ENCODE measurements at regions not wholly inside any gene's neighbourhood (a gene's known extent, or its start where the extent isn't known, plus 50 kb on each side); places are given as distances from the start of the nearest gene placed in this dataset.

- no peak for TF ChIP-seq ZNF407 (CRISPR knock-in tag; IDR thresholded peaks at IDR 0.05; ENCODE audit: not compliant biosample characterization)
- no peak for TF ChIP-seq ZNF24 (IDR thresholded peaks at IDR 0.05)
- TF ChIP-seq ZFAT (CRISPR knock-in tag; conservative IDR thresholded peaks at IDR 0.05): no peak
- TF ChIP-seq MATR3 (CRISPR knock-in tag; IDR thresholded peaks at IDR 0.05): no peak
Observed at GRCh38 chrX:92241249-92241648, 462.1 kb downstream of the PCDH11X start (continued).

- TF ChIP-seq SMAD9 (CRISPR knock-in tag; IDR thresholded peaks at IDR 0.05) (no peak), PRPF4 (IDR thresholded peaks at IDR 0.05; ENCODE audit: low read depth, low read length, poor library complexity, severe bottlenecking) (no peak), ZNF496 (CRISPR knock-in tag; IDR thresholded peaks at IDR 0.05; ENCODE audit: insufficient replicate concordance) (no peak), SOX5 (CRISPR knock-in tag; IDR thresholded peaks at IDR 0.05; ENCODE audit: borderline replicate concordance) (no peak), JUND (CRISPR knock-in tag; IDR thresholded peaks at IDR 0.05) (no peak), ZNF800 (CRISPR knock-in tag; IDR thresholded peaks at IDR 0.05) (no peak)
- intact Hi-C loops (cut with micrococcal nuclease; ENCODE audit: unreplicated experiment): no loop called here
- 38% methylated on average over 2 of the region's 2 CpGs for WGBS (ENCODE audit: low lambda C conversion rate)
- no TSS peak for BruUV-seq (replicated peaks)
- in situ Hi-C loops (cut with HindIII; ENCODE audit: extremely low pct_ligation_motif_present, low pct_unique_long_range_greater_than_20kb): no loop called here
- no peak overlapping the region for H3K4me2 ChIP-seq (ENCODE audit: low read depth, low read length)
- H4K20me1 ChIP-seq (ENCODE audit: insufficient read depth, low read length): no peaks in the 10 kb centered on the region
- DNase-seq (ENCODE audit: low spot score) (no peak), ATAC-seq (no peak), FAIRE-seq (no peak)
- POLR2A ChIA-PET: no interaction called here
- H3K9ac ChIP-seq (ENCODE audit: insufficient read depth, low read depth, low read length): no peak overlapping the region
- no peak overlapping the region for H3K4me3 ChIP-seq (replicated peaks in 1 of 3; ENCODE audit: insufficient read depth in 1 of 3, low read depth in 2 of 3, low read length in 3 of 3)
- CTCF ChIA-PET (ENCODE audit: low intra/inter-chr PET ratio, low total read pairs): no interaction called here
- no peak overlapping the region for H3K27ac ChIP-seq (ENCODE audit: extremely low read length, insufficient read depth, low read length)
- no peaks in the 10 kb centered on the region for H3K27me3 ChIP-seq (ENCODE audit: control insufficient read depth in 1 of 2, insufficient read depth in 2 of 2, low read length in 2 of 2)
- H3K36me3 ChIP-seq (replicated peaks in 1 of 2; ENCODE audit: control insufficient read depth in 1 of 2, insufficient read depth in 2 of 2, low read length in 2 of 2): no peaks in the 10 kb centered on the region
- H2AFZ ChIP-seq (ENCODE audit: low read length): no peak overlapping the region
- H3K79me2 ChIP-seq (ENCODE audit: insufficient read depth, low read length): no peaks in the 10 kb centered on the region
- no peaks in the 10 kb centered on the region for H3K4me1 ChIP-seq (ENCODE audit: insufficient read depth, low read length)
- H3K9me3 ChIP-seq (ENCODE audit: low read length): no peaks in the 10 kb centered on the region
Observed at GRCh38 chrX:92247076-92247475, 467.9 kb downstream of the PCDH11X start.

Data from HepG2 (cell line).